K562 (cell line): ENCODE measurements at regions not wholly inside any gene's neighbourhood (a gene's known extent, or its start where the extent isn't known, plus 50 kb on each side); places are given as distances from the start of the nearest gene placed in this dataset.

Experiments used
- ATAC-seq: fragments of 200-7000 bp; cut with Tn5 transposase; 3 replicates; pipeline ENCODE4 v1.9.1; 2020; ENCODE audit warnings: moderate library complexity
- BruUV-seq: library from RNA; stranded (reverse); fragments of 400-500 nt; replicated peaks from 2 replicates; lab custom pipeline; 2021; lab: Mats Ljungman, UMichigan
- CTCF ChIA-PET: fragments of 300-600 bp; formaldehyde crosslinking; extraction: SDS; loops from one replicate; lab custom pipeline; 2021; ENCODE audit warnings: low intra/inter-chr PET ratio; lab: Yijun Ruan, JAX
- POLR2A ChIA-PET: fragments of 300-600, 350-650 bp; sonication (Branson Sonifier 250); formaldehyde crosslinking; extraction: SDS; loops from one replicate; lab custom pipeline; 2021; ENCODE audit warnings: antibody characterized with exemption, inconsistent platforms; lab: Yijun Ruan, JAX
- DNase-seq, 4 experiments: peaks; one replicate each; pipeline versions ENCODE4 v3.0.0 to v3.0.0-alpha.2; 2011 to 2018; ENCODE audit warnings: low spot score in 3 of 4, mixed read lengths in 3 of 4; ENCODE audit errors: extremely low read depth in 1 of 4
- FAIRE-seq: peaks from 2 replicates; lab custom pipeline; 2011; peaks lifted over from hg19 to GRCh38; lab: Jason Lieb, UNC
- H2AFZ ChIP-seq: 2 replicates; pipeline ENCODE4 v1.6.0; 2011; ENCODE audit warnings: low read depth, low read length, control low read depth, inconsistent platforms
- H3K27ac ChIP-seq: fragments of 200-600 bp; 3 replicates; pipeline ENCODE4 v1.8.0; 2011; ENCODE audit warnings: low read depth, mild to moderate bottlenecking, control low read depth, inconsistent platforms, low read length, moderate library complexity, mixed read lengths; ENCODE audit errors: extremely low read depth
- H3K27me3 ChIP-seq, 2 experiments: fragments of 300-600 bp in 1 of 2; 2 replicates in 1 of 2; 3 replicates in 1 of 2; pipeline versions ENCODE4 v1.6.0 to v1.8.0; 2011; ENCODE audit warnings: inconsistent platforms in 2 of 2, low read length in 2 of 2, mild to moderate bottlenecking in 1 of 2, mixed read lengths in 1 of 2, moderate library complexity in 1 of 2; ENCODE audit not compliant: control insufficient read depth in 2 of 2, insufficient read depth in 2 of 2
- H3K36me3 ChIP-seq: fragments of 300-600 bp; 3 replicates; pipeline ENCODE4 v1.8.0; 2011; ENCODE audit warnings: mild to moderate bottlenecking, low read length, inconsistent platforms; ENCODE audit not compliant: control insufficient read depth, insufficient read depth
- H3K4me1 ChIP-seq, 2 experiments: fragments of 200-600 bp in 1 of 2; replicated peaks in 1 of 2; 2 replicates in 1 of 2; 3 replicates in 1 of 2; pipeline versions ENCODE4 v1.5.1 to v1.8.0; 2011; ENCODE audit warnings: inconsistent platforms in 2 of 2, low read length in 2 of 2, mild to moderate bottlenecking in 1 of 2, mixed read lengths in 1 of 2, moderate library complexity in 1 of 2; ENCODE audit not compliant: control insufficient read depth in 2 of 2, insufficient read depth in 2 of 2
- H3K4me2 ChIP-seq: 2 replicates; pipeline ENCODE4 v1.6.1; 2011; ENCODE audit warnings: low read length, control low read depth, inconsistent platforms, mixed read lengths; ENCODE audit not compliant: insufficient read depth
- H3K4me3 ChIP-seq: fragments of 200-600 bp; sonication (generic), shearing (Covaris generic); 2 replicates; pipeline ENCODE4 v1.5.1; 2016; ENCODE audit warnings: control low read depth, inconsistent platforms
- H3K79me2 ChIP-seq: fragments of 200-600 bp; 3 replicates; pipeline ENCODE4 v1.8.0; 2011; ENCODE audit warnings: low read length, inconsistent platforms; ENCODE audit not compliant: control insufficient read depth, insufficient read depth
- H3K9ac ChIP-seq, 2 experiments: 2 replicates each; pipeline versions ENCODE4 v1.6.0 to v1.6.1; 2011; ENCODE audit warnings: low read depth in 2 of 2, low read length in 2 of 2, control low read depth in 1 of 2, inconsistent platforms in 1 of 2, mild to moderate bottlenecking in 1 of 2, mixed read lengths in 1 of 2; ENCODE audit not compliant: insufficient read depth in 1 of 2
- H3K9me1 ChIP-seq: one replicate; pipeline ENCODE4 v1.6.0; 2011; ENCODE audit warnings: inconsistent platforms, mild to moderate bottlenecking, low read length, moderate library complexity; ENCODE audit not compliant: control insufficient read depth, insufficient read depth
- H3K9me3 ChIP-seq: replicated peaks from 2 replicates; pipeline ENCODE4 v1.5.1; 2011; ENCODE audit warnings: low read depth, low read length, inconsistent platforms; ENCODE audit not compliant: control insufficient read depth, insufficient read depth
- H4K20me1 ChIP-seq: replicated peaks from 2 replicates; pipeline ENCODE4 v1.6.1; 2011; ENCODE audit warnings: low read length, inconsistent platforms, mixed read lengths; ENCODE audit not compliant: control insufficient read depth, insufficient read depth
- NFIC ChIP-seq: fragments of 450-650 bp; IDR thresholded peaks from 2 replicates; pipeline ENCODE4 v1.6.1; 2017; ENCODE audit warnings: mild to moderate bottlenecking, inconsistent platforms
- PML ChIP-seq: IDR thresholded peaks from 2 replicates; pipeline ENCODE4 v1.6.1; 2012; ENCODE audit warnings: low read length, inconsistent platforms
- RBM22 ChIP-seq: fragments of 200-400 bp; formaldehyde crosslinking; IDR thresholded peaks from 2 replicates; pipeline ENCODE4 v1.6.1; 2018; ENCODE audit warnings: low read length, low read depth; ENCODE audit not compliant: poor library complexity, severe bottlenecking
- TOE1 ChIP-seq, 2 experiments: fragments of 450-650 bp in 1 of 2; sonication (generic) in 1 of 2; formaldehyde crosslinking in 1 of 2; IDR thresholded peaks; 2 replicates each; pipeline versions ENCODE4 v1.7.1 to v1.8.0; 2016 to 2022; ENCODE audit warnings: borderline replicate concordance in 2 of 2, mild to moderate bottlenecking in 2 of 2, antibody characterized with exemption in 1 of 2, inconsistent platforms in 1 of 2, low read depth in 1 of 2, missing genetic modification reagents in 1 of 2, moderate library complexity in 1 of 2
- XRCC5 ChIP-seq: fragments of 200-400 bp; formaldehyde crosslinking; IDR thresholded peaks from 2 replicates; pipeline ENCODE4 v1.6.1; 2017; ENCODE audit warnings: low read depth, mild to moderate bottlenecking, low read length
- ZBTB34 ChIP-seq: fragments of 250-450 bp; sonication (Bioruptor Pico); IDR thresholded peaks from 2 replicates; pipeline ENCODE4 v1.8.0; 2021; ENCODE audit warnings: mild to moderate bottlenecking, moderate library complexity
- ZFX ChIP-seq: sonication (generic); formaldehyde crosslinking; IDR thresholded peaks from 2 replicates; pipeline ENCODE4 v1.8.0; 2022; ENCODE audit warnings: mild to moderate bottlenecking, missing genetic modification reagents, moderate library complexity
- ZHX1 ChIP-seq: fragments of 150-350 bp; conservative IDR thresholded peaks from 2 replicates; pipeline ENCODE4 v1.6.1; 2014; ENCODE audit warnings: low read length
- ZNF407 ChIP-seq: fragments of 450-650 bp; IDR thresholded peaks from 2 replicates; pipeline ENCODE4 v1.6.1; 2016; ENCODE audit warnings: low read depth
- whole genome bisulfite sequencing: fragments of 100-300 bp; shearing (Covaris generic); methylation state at CpG from one replicate; pipeline ENCODE4 v1.1.6; 2016; ENCODE audit warnings: low coverage, mixed read lengths; ENCODE audit not compliant: insufficient coverage; ENCODE audit errors: missing lambda C conversion rate; 5-methylcytosine and 5-hydroxymethylcytosine counted together
- in situ Hi-C: fragments of 300-500 bp; cut with MboI; formaldehyde crosslinking; loops from 4 replicates; pipeline ENCODE4 v1.15.0; 2018; ENCODE audit warnings: inconsistent platforms, mixed read lengths
- intact Hi-C: fragments of 100-400 bp; cut with micrococcal nuclease; formaldehyde crosslinking; loops from 2 replicates; pipeline ENCODE4 v1.14.2; 2022

GRCh38 chr9:94504358-94504757 is 50.5 kb upstream of the PCAT7 start:
- intact Hi-C loops (no loop called here), in situ Hi-C loops (no loop called here)
- no TSS peak for BruUV-seq
- no peaks in the 10 kb centered on the region for H3K9me3 ChIP-seq
- ATAC-seq = no peak
- H4K20me1 ChIP-seq = no peaks in the 10 kb centered on the region
- no peak for TF ChIP-seq XRCC5
- no peak for TF ChIP-seq ZBTB34 (CRISPR knock-in tag)
- no peak for TF ChIP-seq ZFX (CRISPR knock-in tag)
- no peak for TF ChIP-seq PML
- no peak for TF ChIP-seq TOE1 (IDR thresholded peaks at IDR 0.05; ENCODE audit: borderline replicate concordance)
- TF ChIP-seq TOE1 (CRISPR knock-in tag; IDR thresholded peaks at IDR 0.05; ENCODE audit: borderline replicate concordance, low read depth) = no peak
- TF ChIP-seq RBM22 = no peak
- TF ChIP-seq ZHX1 = no peak
- TF ChIP-seq ZNF407 = no peak
- TF ChIP-seq NFIC = no peak
- TF ChIP-seq, all 486 proteins: peak for 0
- ChIA-PET CTCF (no interaction called here), POLR2A (no interaction called here)
- DNase-seq = no peak
- Histone ChIP-seq H3K27me3 (peaks cover 4 to 5% of the 10 kb centered on the region in 2 experiments; a peak in 1 of 5 replicates), H3K79me2 (no peaks in the 10 kb centered on the region), H3K36me3 (no peaks in the 10 kb centered on the region), H3K4me2 (no peak overlapping the region), H3K4me1 (no peaks in the 10 kb centered on the region), H2AFZ (no peak overlapping the region), H3K27ac (no peak overlapping the region), H3K9ac (no peak overlapping the region), H3K9me1 (no peaks in the 10 kb centered on the region), H3K4me3 (no peak overlapping the region)
- 12% methylated on average over 3 of the region's 3 CpGs for WGBS
- FAIRE-seq = no peak
